Kidney epithelial cell (primary cell): ENCODE measurements at regions not wholly inside any gene's neighbourhood (a gene's known extent, or its start where the extent isn't known, plus 50 kb on each side); places are given as distances from the start of the nearest gene placed in this dataset.

Experiments
- DNase-seq: peaks from one replicate; pipeline ENCODE4 v3.0.0-alpha.2; 2010; ENCODE audit warnings: low read depth
- H3K27me3 ChIP-seq: 2 replicates; pipeline ENCODE4 v1.6.0; 2011; ENCODE audit warnings: low read length; ENCODE audit not compliant: control insufficient read depth, insufficient read depth
- H3K36me3 ChIP-seq: 2 replicates; pipeline ENCODE4 v1.5.1; 2011; ENCODE audit warnings: low read length; ENCODE audit not compliant: control insufficient read depth, insufficient read depth
- H3K4me3 ChIP-seq: 2 replicates; pipeline ENCODE4 v1.5.1; 2011; ENCODE audit warnings: low read depth, mild to moderate bottlenecking, control low read depth, low read length
- TF ChIP-seq, protein P1 (sequence below): IDR thresholded peaks from 2 replicates; pipeline ENCODE4 v1.5.1; 2011; ENCODE audit warnings: mild to moderate bottlenecking, moderate library complexity, low read length, control low read depth, inconsistent platforms; ENCODE audit not compliant: insufficient read depth, poor library complexity, severe bottlenecking

DNA sequence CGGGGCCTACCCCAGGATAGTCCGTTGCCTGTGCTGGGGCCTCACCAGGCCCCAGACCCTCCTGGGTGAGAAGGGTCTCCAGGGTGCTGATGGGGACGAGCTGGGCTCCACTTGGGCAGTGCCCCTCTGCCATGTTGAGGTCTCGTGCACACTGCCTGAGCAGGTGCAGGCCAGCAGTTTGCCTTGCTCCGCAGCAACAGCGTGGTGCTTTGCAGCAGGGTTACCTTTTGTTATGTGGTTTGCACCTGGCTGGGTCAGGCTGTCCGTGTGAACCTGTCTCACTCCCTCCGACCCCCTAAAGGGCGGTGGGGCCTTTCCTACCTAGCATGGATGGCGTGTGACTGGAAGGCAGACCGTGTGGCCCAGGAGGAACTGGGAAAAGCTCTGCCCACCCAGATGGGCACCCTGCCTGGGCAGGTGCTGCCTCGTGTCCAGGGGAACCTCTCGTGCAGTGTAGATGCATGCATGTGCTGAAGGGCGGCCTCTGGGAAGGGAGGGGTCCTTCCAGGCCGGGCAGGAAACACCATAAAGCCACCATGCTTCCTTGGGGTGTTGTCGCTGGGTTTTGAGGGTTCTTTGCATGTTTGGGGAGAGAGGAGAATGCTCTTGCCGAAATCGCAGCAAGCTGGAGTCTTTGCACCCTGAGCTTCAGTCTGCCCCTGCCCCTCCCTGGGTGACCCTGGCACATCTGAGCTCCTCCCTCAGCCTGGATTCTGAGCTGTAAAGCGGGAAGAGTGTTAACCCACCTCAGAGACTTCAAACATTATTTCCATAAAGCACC lies 75.4 kb upstream of the PPARA start:
- peak overlapping the region; percentile 82 for H3K4me3 ChIP-seq
- TF ChIP-seq, protein P1, sequence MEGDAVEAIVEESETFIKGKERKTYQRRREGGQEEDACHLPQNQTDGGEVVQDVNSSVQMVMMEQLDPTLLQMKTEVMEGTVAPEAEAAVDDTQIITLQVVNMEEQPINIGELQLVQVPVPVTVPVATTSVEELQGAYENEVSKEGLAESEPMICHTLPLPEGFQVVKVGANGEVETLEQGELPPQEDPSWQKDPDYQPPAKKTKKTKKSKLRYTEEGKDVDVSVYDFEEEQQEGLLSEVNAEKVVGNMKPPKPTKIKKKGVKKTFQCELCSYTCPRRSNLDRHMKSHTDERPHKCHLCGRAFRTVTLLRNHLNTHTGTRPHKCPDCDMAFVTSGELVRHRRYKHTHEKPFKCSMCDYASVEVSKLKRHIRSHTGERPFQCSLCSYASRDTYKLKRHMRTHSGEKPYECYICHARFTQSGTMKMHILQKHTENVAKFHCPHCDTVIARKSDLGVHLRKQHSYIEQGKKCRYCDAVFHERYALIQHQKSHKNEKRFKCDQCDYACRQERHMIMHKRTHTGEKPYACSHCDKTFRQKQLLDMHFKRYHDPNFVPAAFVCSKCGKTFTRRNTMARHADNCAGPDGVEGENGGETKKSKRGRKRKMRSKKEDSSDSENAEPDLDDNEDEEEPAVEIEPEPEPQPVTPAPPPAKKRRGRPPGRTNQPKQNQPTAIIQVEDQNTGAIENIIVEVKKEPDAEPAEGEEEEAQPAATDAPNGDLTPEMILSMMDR = no peak
- no peak for DNase-seq
- H3K36me3 ChIP-seq = peaks cover 3% of the 10 kb centered on the region
- no peaks in the 10 kb centered on the region for H3K27me3 ChIP-seq

DNA sequence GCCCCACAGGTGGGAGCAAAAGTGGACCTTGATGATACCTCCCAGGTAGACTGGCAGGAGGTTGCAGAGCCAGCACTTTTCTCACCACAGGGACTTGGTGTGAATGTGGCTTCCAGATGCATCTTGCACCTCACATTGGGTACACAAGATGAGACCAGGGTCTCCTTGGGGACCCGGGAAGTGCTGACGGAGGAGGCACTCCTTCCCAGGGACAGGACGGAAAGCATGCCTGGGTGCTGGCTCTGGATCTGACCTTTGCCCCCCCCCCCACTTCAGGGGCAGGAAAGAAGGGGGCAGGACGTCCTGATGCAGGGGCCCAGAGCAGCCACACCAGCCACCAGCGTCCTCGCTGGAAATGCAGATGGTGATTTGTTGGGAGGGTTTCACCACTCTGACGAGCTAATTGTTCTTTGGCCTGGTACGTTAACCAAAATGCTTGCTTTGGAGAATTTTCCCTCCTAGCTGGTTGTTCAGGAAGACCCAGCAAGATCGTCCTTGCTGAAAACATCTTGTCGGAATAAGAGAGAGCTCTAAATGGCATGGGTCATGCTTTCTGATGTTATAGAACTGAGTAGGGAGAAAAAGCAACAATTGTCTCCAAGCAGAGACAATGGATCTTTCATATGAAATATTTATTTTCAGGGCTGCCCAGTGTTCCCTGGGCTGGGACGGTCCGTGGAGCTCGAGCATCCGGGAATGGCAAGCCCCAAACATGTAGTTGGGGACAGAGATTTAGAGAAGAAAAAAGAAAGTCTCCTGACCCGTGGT lies 74.4 kb upstream of the PPARA start:
- TF ChIP-seq, protein P1 = no peak
- Histone ChIP-seq H3K27me3 (no peaks in the 10 kb centered on the region), H3K36me3 (peaks cover 3% of the 10 kb centered on the region), H3K4me3 (peak overlapping the region; percentile 27)
- DNase-seq = no peak

DNA sequence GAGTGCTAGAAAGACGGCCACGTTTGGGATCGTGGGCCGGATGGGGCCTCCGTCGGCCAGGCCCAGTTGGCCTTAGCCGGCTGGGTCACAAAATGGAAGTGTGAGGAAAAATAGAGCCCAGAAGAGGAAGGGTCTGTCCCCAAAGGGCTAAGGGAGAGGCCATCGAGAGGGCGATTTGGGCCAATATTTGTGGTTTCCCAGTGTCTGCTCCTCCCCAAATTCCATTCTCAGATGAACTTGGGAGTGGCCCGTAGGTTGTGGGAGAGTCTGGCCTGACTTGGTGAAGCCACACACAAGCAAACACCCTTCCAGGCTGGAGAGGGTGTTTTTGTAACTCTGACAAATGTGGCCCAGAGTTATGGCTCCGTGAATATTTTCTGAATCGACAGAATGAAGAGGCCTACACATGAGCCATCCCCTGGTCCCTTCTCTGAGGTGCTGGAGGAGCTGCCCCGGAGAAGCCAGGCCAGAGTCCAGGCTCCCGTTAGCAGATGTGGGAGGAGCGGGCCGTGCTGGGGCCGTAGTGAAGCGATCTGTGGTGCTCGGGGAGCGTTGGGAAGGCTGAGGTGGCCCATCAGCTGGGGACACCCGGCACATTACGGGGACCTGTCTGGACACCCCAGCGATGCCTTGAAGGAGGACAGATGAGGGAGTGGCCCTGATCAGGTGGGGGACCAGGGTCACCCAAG lies 73.5 kb upstream of the PPARA start:
- TF ChIP-seq, protein P1 = no peak
- peaks cover 3% of the 10 kb centered on the region for H3K36me3 ChIP-seq
- DNase-seq = no peak
- H3K4me3 ChIP-seq = peak overlapping the region; percentile 13
- no peaks in the 10 kb centered on the region for H3K27me3 ChIP-seq

DNA sequence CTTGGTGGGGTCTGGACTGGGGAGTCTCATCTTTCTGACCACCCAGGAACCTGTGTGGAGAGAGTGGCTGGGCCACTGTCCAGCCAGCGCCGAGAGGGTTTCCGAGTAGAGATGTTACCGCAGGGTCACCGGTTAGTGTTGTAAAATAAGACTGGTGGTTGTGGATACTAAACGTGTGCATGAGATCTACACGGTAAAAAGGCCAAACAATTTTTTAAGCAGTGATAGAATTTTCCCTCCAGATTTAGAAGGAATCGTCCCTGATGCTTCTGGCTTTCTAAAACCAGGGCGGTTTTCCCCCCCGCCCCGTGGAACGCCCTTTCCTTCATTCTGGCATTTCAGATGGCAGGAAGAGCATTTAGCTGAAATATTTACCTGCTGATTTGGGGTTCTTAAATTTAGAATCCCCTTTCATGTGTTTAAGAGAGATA lies 72.6 kb upstream of the PPARA start:
- H3K4me3 ChIP-seq = peak overlapping the region; percentile 13
- no peaks in the 10 kb centered on the region for H3K27me3 ChIP-seq
- TF ChIP-seq, protein P1 = no peak
- H3K36me3 ChIP-seq = peaks cover 3% of the 10 kb centered on the region
- DNase-seq = no peak

DNA sequence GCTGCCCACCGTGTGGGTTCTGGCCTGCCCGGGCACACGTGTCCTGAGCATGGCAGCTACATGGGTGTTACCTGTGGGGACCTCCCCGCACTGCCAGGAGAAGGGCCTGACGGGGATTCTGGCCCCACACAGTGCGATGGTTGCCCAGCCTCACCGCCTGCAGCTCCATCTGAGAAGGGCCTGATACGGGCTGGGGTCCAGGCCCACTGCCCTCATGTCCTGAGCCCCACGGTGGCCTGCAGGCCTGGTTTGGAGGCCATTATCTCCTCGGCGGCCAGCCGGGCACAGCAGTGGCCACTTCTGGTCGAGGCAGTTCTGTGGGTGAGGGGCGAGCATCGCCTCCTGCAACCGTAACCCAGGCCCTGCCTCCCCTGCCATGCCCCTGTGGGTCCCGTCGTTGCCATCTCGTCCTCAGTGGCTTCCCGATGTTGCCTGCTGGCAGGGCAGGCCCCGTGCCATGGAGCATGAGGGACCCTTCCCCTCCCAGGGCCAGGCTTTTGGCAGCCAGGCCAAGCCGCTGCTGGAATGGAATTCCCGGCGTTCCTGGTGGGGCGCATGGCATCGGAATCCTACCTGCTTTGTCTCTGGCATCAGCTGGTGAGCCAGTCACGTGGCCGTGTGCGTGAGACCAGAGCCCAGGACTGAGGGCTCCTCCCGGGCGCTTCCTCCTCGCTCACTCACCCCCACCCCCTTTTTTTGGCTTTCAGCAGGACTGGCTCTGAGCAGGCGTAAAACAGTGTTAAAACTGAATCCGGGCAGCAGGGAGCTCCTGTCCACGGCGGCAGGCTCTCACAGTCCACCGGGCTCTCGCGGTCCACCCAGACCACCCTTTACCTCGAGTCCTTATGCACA lies 71.9 kb upstream of the PPARA start:
- peaks cover 3% of the 10 kb centered on the region for H3K36me3 ChIP-seq
- no peaks in the 10 kb centered on the region for H3K27me3 ChIP-seq
- no peak overlapping the region for H3K4me3 ChIP-seq
- no peak for DNase-seq
- TF ChIP-seq, protein P1 = no peak
